Uterus (tissue), 3 donors: ENCODE measurements at regions not wholly inside any gene's neighbourhood (a gene's known extent, or its start where the extent isn't known, plus 50 kb on each side); places are given as distances from the start of the nearest gene placed in this dataset.

Source experiments
- DNase-seq, 2 donors: peaks; one replicate each; pipeline ENCODE4 v3.0.0-alpha.2; 2019 to 2020
- H3K27ac ChIP-seq, 2 donors: fragments of 200-600 bp; sonication (generic); 1 replicate in 1 of 2; 2 replicates in 1 of 2; pipeline ENCODE4 v1.5.1; 2016 to 2018
- H3K27me3 ChIP-seq, 2 donors: fragments of 200-600 bp; sonication (generic); one replicate each; pipeline ENCODE4 v1.5.1; 2018 to 2019; ENCODE audit warnings: control low read depth in 1 of 2
- H3K36me3 ChIP-seq, 2 donors: fragments of 200-600 bp; sonication (generic); one replicate each; pipeline ENCODE4 v1.5.1; 2019; ENCODE audit warnings: control low read depth in 1 of 2
- H3K4me1 ChIP-seq, 2 donors: fragments of 200-600 bp; sonication (generic); one replicate each; pipeline ENCODE4 v1.5.1; 2018 to 2019; ENCODE audit warnings: control low read depth in 1 of 2
- H3K4me3 ChIP-seq, 2 donors: fragments of 200-600 bp; sonication (generic); 1 replicate in 1 of 2; 2 replicates in 1 of 2; pipeline ENCODE4 v1.5.1; 2018 to 2019; ENCODE audit warnings: mild to moderate bottlenecking in 1 of 2
- H3K9me3 ChIP-seq, 2 donors: fragments of 200-600 bp; sonication (generic); one replicate each; pipeline ENCODE4 v1.5.1; 2019; ENCODE audit warnings: control low read depth in 1 of 2
- POLR2A ChIP-seq, 2 donors: fragments of 450-650 bp; IDR thresholded peaks; one replicate each; pipeline ENCODE4 v1.6.1; 2016; ENCODE audit warnings: antibody characterized with exemption in 2 of 2, mild to moderate bottlenecking in 1 of 2, moderate library complexity in 1 of 2
- intact Hi-C: fragments of 100-400 bp; cut with DNase I; formaldehyde crosslinking; loops from one replicate; pipeline ENCODE4 v1.15.1; 2023; ENCODE audit warnings: low total_unique reads
- TF ChIP-seq, protein P1 (sequence below), 4 experiments: fragments of 200-600 bp in 2 of 4; fragments of 450-650 bp in 2 of 4; sonication (generic) in 2 of 4; IDR thresholded peaks; one replicate each; pipeline ENCODE4 v1.5.1; 2016 to 2019; ENCODE audit warnings: antibody characterized with exemption in 4 of 4, mild to moderate bottlenecking in 2 of 4, moderate library complexity in 1 of 4
- donor health status: DM: yes; HTN: yes; CAD: no.

DNA sequence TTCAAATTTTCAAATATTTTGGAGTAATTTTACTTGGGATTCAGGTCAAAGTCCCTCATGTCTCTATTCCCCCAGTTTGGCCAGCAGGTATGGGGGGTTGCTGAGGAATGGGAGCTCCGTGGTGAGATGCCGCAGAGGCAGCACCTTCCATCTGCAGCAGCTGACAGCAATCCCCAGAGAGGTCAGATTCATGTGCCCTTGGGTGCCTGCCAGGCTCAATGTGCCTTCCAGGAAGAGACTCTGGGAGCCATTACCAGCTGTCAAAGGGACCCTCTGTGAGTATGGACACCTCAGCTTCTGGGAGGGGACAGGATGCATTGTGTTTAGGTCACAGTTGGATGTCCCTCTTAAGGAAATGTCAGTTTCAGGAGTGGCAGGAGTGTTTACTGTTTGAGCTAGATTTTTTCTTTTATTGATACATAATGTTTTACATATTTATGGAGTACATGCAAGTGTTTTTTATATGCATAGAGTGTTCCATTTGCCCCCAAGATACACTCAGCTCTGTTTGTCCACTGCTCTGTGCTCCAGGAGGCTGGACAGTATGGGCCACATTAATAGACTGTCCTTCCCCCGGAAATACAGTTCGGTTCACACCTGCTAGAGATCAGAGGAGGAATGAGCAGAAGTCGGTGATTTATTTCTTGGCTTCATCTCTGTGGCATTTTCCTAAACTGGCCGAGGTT lies 75.3 kb upstream of the GRB10 start:
- Histone ChIP-seq H3K27me3 (no peaks in the 10 kb centered on the region), H3K4me1 (no peaks in the 10 kb centered on the region), H3K36me3 (no peaks in the 10 kb centered on the region), H3K4me3 (no peak overlapping the region), H3K9me3 (no peaks in the 10 kb centered on the region), H3K27ac (no peak overlapping the region)
- intact Hi-C loops: no loop called here
- no peak for DNase-seq
- TF ChIP-seq, protein P1, sequence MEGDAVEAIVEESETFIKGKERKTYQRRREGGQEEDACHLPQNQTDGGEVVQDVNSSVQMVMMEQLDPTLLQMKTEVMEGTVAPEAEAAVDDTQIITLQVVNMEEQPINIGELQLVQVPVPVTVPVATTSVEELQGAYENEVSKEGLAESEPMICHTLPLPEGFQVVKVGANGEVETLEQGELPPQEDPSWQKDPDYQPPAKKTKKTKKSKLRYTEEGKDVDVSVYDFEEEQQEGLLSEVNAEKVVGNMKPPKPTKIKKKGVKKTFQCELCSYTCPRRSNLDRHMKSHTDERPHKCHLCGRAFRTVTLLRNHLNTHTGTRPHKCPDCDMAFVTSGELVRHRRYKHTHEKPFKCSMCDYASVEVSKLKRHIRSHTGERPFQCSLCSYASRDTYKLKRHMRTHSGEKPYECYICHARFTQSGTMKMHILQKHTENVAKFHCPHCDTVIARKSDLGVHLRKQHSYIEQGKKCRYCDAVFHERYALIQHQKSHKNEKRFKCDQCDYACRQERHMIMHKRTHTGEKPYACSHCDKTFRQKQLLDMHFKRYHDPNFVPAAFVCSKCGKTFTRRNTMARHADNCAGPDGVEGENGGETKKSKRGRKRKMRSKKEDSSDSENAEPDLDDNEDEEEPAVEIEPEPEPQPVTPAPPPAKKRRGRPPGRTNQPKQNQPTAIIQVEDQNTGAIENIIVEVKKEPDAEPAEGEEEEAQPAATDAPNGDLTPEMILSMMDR (IDR thresholded peaks at IDR 0.05): no peak
- no peak for TF ChIP-seq POLR2A (IDR thresholded peaks at IDR 0.05)

DNA sequence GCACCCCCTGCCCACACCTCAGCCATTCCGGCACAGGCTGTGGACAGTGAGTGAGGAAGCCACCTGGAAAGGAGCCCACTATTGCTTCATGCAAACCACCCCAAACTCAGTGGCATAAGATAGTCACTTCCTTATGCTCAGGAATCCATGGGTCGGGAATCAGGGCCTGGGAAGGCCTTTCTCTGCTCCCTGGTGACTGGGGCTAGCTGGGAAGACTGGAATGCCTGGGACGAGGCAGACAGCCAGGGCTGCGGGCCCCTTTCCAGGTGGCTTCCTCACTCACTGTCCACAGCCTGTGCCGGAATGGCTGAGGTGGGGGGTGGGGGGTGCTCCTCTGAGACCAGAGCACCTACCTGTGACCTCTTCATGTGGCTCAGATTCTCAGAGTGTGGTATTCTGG lies 74.1 kb upstream of the GRB10 start:
- Histone ChIP-seq H3K9me3 (no peaks in the 10 kb centered on the region), H3K27me3 (no peaks in the 10 kb centered on the region), H3K36me3 (no peaks in the 10 kb centered on the region), H3K4me1 (no peaks in the 10 kb centered on the region), H3K27ac (no peak overlapping the region), H3K4me3 (no peak overlapping the region)
- TF ChIP-seq, protein P1 (IDR thresholded peaks at IDR 0.05): no peak
- TF ChIP-seq POLR2A (IDR thresholded peaks at IDR 0.05): no peak
- intact Hi-C loops: no loop called here
- no peak for DNase-seq

DNA sequence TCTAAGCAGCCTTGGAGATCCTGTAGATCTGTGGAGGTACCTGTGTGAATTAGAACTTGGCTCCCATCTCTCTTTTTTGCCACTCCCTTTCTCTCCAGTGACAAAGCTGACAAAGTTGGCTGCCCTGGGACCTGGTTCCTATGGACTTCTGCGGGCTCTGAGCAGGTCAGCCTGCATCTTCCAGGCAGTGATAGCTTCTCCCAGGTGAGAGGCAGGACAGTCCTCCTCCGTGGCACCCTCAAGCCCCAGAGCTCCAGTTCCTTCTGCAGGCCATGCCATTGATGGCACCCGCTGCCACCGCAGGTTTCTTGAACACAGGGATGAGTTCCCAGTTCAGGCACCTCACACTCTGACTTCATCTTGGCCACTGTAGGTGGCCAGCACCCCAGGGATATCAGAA lies 73.5 kb upstream of the GRB10 start:
- Histone ChIP-seq H3K4me3 (no peak overlapping the region), H3K4me1 (no peaks in the 10 kb centered on the region), H3K27ac (no peak overlapping the region), H3K36me3 (no peaks in the 10 kb centered on the region), H3K9me3 (no peaks in the 10 kb centered on the region), H3K27me3 (no peaks in the 10 kb centered on the region)
- intact Hi-C loops: no loop called here
- no peak for TF ChIP-seq POLR2A (IDR thresholded peaks at IDR 0.05)
- TF ChIP-seq, protein P1 (IDR thresholded peaks at IDR 0.05): no peak
- no peak for DNase-seq

DNA sequence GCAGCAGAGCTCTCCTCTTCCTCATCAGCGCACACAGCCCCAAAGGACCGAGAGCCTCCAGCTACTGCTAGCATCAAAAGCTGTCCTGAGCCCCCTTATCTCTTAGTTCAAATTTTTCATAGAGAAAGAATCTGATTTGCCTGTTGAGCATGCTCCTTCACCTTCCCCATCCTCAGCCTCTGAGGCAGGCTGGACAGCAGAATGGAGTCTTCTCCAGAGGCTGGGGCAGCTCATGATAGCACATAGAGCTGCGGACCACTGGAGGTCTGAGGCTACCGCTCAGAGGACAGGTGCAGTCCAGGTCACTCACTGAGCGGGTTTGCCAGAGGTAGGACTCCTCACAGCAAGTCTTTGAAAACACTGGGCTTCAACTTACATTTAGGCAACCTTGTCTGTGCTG lies 72.8 kb upstream of the GRB10 start:
- H3K36me3 ChIP-seq: no peaks in the 10 kb centered on the region
- no peak for DNase-seq
- no peak overlapping the region for H3K4me3 ChIP-seq
- H3K4me1 ChIP-seq: peaks cover 0 to 4% of the 10 kb centered on the region in 2 donors
- intact Hi-C loops: no loop called here
- TF ChIP-seq, protein P1 (IDR thresholded peaks at IDR 0.05): no peak
- no peak for TF ChIP-seq POLR2A (IDR thresholded peaks at IDR 0.05)
- no peaks in the 10 kb centered on the region for H3K9me3 ChIP-seq
- no peaks in the 10 kb centered on the region for H3K27me3 ChIP-seq
- no peak overlapping the region for H3K27ac ChIP-seq

DNA sequence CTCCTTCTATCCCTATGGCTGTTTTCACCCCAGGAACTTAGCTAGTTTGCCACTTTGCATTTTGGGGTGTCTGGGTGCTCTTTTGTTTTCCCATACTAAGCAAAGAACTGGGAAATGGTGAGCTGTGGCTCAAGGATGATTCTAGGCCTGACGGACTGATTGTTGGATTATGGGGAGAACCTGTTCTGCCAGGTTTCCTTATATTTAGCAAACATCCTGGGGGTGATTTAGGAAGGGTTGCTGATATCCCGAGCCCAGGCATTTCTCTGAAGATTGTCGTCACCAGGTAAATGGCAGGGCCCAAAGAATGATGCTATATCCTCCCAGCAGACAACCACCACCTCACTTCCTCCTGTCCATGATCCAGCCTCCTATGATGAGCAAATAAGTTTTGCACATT lies 72.1 kb upstream of the GRB10 start:
- TF ChIP-seq, protein P1 (IDR thresholded peaks at IDR 0.05): no peak
- no peak for TF ChIP-seq POLR2A (IDR thresholded peaks at IDR 0.05)
- peaks cover 0 to 4% of the 10 kb centered on the region in 2 donors for H3K4me1 ChIP-seq
- H3K27ac ChIP-seq: no peak overlapping the region
- DNase-seq: no peak
- no peaks in the 10 kb centered on the region for H3K9me3 ChIP-seq
- H3K4me3 ChIP-seq: no peak overlapping the region
- H3K36me3 ChIP-seq: no peaks in the 10 kb centered on the region
- H3K27me3 ChIP-seq: no peaks in the 10 kb centered on the region
- intact Hi-C loops: no loop called here
